ENCODE measurements at regions not wholly inside any gene's neighbourhood (a gene's known extent, or its start where the extent isn't known, plus 50 kb on each side); places are given as distances from the start of the nearest gene placed in this dataset.

GRCh38 chr2:128604045-128604444, 285.4 kb upstream of the HS6ST1 start:
- TF ChIP-seq CTCF (IDR thresholded peaks at IDR 0.05), result no peak
- no peak for TF ChIP-seq EZH2phosphoT487 (IDR thresholded peaks at IDR 0.05)
- TF ChIP-seq EZH2 (IDR thresholded peaks at IDR 0.05), result no peak

Measured in neural progenitor cell (in vitro differentiated cells).